ENCODE measurements at regions not wholly inside any gene's neighbourhood (a gene's known extent, or its start where the extent isn't known, plus 50 kb on each side); places are given as distances from the start of the nearest gene placed in this dataset.

DNA sequence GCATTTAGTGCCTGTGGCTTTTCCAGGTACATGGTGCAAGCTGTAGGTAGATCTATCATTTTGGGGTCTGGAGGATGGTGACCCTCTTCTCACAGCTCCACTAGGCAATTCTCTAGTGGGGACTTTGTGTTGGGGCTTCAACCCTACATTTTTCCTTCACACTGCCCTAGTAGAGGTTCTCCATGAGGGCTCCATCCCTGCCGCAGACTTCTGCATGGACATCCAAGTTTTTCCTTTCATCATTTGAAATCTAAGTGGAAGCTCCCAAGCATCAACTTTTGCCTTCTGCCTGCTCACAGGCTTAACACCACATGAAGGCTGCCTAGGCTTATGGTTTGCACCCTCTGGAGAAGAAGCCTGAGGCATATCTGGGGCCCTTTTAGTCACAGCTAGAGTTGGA lies 492.7 kb downstream of the PIK3C3 start:
- TF ChIP-seq CTCF (optimal IDR thresholded peaks at IDR 0.05 in 1 of 3, IDR thresholded peaks at IDR 0.05 in 1 of 3, conservative IDR thresholded peaks at IDR 0.05 in 1 of 3; ENCODE audit: extremely low read depth in 1 of 3, insufficient read depth in 2 of 3, low read length in 3 of 3) (no peak), EZH2 (IDR thresholded peaks at IDR 0.05; ENCODE audit: low read length) (no peak)
